ENCODE measurements at regions not wholly inside any gene's neighbourhood (a gene's known extent, or its start where the extent isn't known, plus 50 kb on each side); places are given as distances from the start of the nearest gene placed in this dataset.

- TF ChIP-seq TAF1 (IDR thresholded peaks at IDR 0.05; ENCODE audit: low read depth, low read length) (no peak), POLR2AphosphoS5 (IDR thresholded peaks at IDR 0.05; ENCODE audit: low read depth, low read length) (no peak), POLR2A (IDR thresholded peaks at IDR 0.05; ENCODE audit: low read depth, low read length) (no peak), PAX5 (IDR thresholded peaks at IDR 0.05; ENCODE audit: insufficient read depth, low read length, severe bottlenecking) (no peak), SPI1 (IDR thresholded peaks at IDR 0.05; ENCODE audit: low read depth, low read length) (no peak)
Observed at GRCh38 chr11:98110030-98110429, 910.7 kb upstream of the CNTN5 start.

Data from GM12891 (cell line).